WTC11 (cell line): ENCODE measurements at regions not wholly inside any gene's neighbourhood (a gene's known extent, or its start where the extent isn't known, plus 50 kb on each side); places are given as distances from the start of the nearest gene placed in this dataset.
A peak's percentile ranks its signal among the peaks of the same experiment; 100 is the strongest.

Source experiments
- ATAC-seq: fragments of 200-7000 bp; cut with Tn5 transposase; 2 replicates; pipeline ENCODE4 v1.10.0; 2021; ENCODE audit warnings: mild to moderate bottlenecking, moderate library complexity
- CTCF ChIA-PET: fragments of 300-600 bp; sonication (Branson Sonifier 250); formaldehyde crosslinking; loops from one replicate; lab custom pipeline; 2021; ENCODE audit warnings: antibody characterized with exemption; lab: Charles Lee
- POLR2A ChIA-PET: fragments of 350-600 bp; sonication (Branson Sonifier 250); formaldehyde crosslinking; loops from one replicate; lab custom pipeline; 2021; ENCODE audit warnings: antibody characterized with exemption; lab: Charles Lee
- DNase-seq: peaks from one replicate; pipeline ENCODE4 v3.0.0; 2021; ENCODE audit warnings: low spot score
- H3K27ac Mint-ChIP-seq: 2 replicates; pipeline ENCODE4 v1.8.0; 2021; ENCODE audit warnings: mixed read lengths
- H3K27me3 Mint-ChIP-seq: 2 replicates; pipeline ENCODE4 v1.8.0; 2021; ENCODE audit warnings: low read depth, mild to moderate bottlenecking, moderate library complexity, mixed read lengths
- H3K36me3 Mint-ChIP-seq: 2 replicates; pipeline ENCODE4 v1.8.0; 2021; ENCODE audit warnings: mixed read lengths
- H3K4me1 Mint-ChIP-seq: 2 replicates; pipeline ENCODE4 v1.8.0; 2022; ENCODE audit warnings: mixed read lengths
- H3K4me3 Mint-ChIP-seq: 2 replicates; pipeline ENCODE4 v1.8.0; 2021; ENCODE audit warnings: mild to moderate bottlenecking, moderate library complexity, mixed read lengths
- H3K9me3 Mint-ChIP-seq: 2 replicates; pipeline ENCODE4 v1.8.0; 2021; ENCODE audit warnings: mixed read lengths
- CREB1 ChIP-seq: sonication (generic); formaldehyde crosslinking; IDR thresholded peaks from 2 replicates; pipeline ENCODE4 v1.8.0; 2023; ENCODE audit warnings: mild to moderate bottlenecking, missing genetic modification reagents
- ELF4 ChIP-seq: sonication (generic); formaldehyde crosslinking; IDR thresholded peaks from 2 replicates; pipeline ENCODE4 v1.8.1; 2022; ENCODE audit warnings: low read depth, mild to moderate bottlenecking, moderate library complexity, missing genetic modification reagents
- FOXK1 ChIP-seq: sonication (generic); formaldehyde crosslinking; IDR thresholded peaks from 2 replicates; pipeline ENCODE4 v1.8.0; 2022; ENCODE audit warnings: mild to moderate bottlenecking, moderate library complexity, missing genetic modification reagents
- GABPB1 ChIP-seq: sonication (generic); formaldehyde crosslinking; IDR thresholded peaks from 2 replicates; pipeline ENCODE4 v1.8.1; 2023; ENCODE audit warnings: mild to moderate bottlenecking, missing genetic modification reagents
- HMGA2 ChIP-seq: fragments of 250-450 bp; sonication (Bioruptor Pico); IDR thresholded peaks from 2 replicates; pipeline ENCODE4 v1.4.0; 2021; ENCODE audit warnings: mild to moderate bottlenecking, moderate library complexity
- MYBL2 ChIP-seq: sonication (generic); formaldehyde crosslinking; IDR thresholded peaks from 2 replicates; pipeline ENCODE4 v1.8.1; 2023; ENCODE audit warnings: mild to moderate bottlenecking, moderate library complexity, missing genetic modification reagents
- NFATC4 ChIP-seq: fragments of 250-450 bp; sonication (Bioruptor Pico); IDR thresholded peaks from 2 replicates; pipeline ENCODE4 v1.9.0; 2021; ENCODE audit warnings: mild to moderate bottlenecking
- NR1H2 ChIP-seq: sonication (generic); formaldehyde crosslinking; IDR thresholded peaks from 2 replicates; pipeline ENCODE4 v1.9.0; 2021; ENCODE audit warnings: mild to moderate bottlenecking, moderate library complexity, missing genetic modification reagents
- OVOL2 ChIP-seq: fragments of 250-450 bp; sonication (Bioruptor Pico); IDR thresholded peaks from 2 replicates; pipeline ENCODE4 v1.9.0; 2021; ENCODE audit warnings: mild to moderate bottlenecking, borderline replicate concordance
- SOX15 ChIP-seq: fragments of 250-450 bp; sonication (Bioruptor Pico); IDR thresholded peaks from 2 replicates; pipeline ENCODE4 v1.9.0; 2021; ENCODE audit warnings: mild to moderate bottlenecking
- SP1 ChIP-seq: sonication (generic); formaldehyde crosslinking; conservative IDR thresholded peaks from 2 replicates; pipeline ENCODE4 v1.8.1; 2022; ENCODE audit warnings: missing genetic modification reagents
- TCF7 ChIP-seq: sonication (generic); formaldehyde crosslinking; IDR thresholded peaks from 2 replicates; pipeline ENCODE4 v1.8.0; 2022; ENCODE audit warnings: mild to moderate bottlenecking, low read depth, missing genetic modification reagents, moderate library complexity
- ZNF219 ChIP-seq: sonication (generic); formaldehyde crosslinking; IDR thresholded peaks from 2 replicates; pipeline ENCODE4 v1.8.0; 2023; ENCODE audit warnings: missing genetic modification reagents, mild to moderate bottlenecking, borderline replicate concordance
- ZNF396 ChIP-seq: fragments of 250-450 bp; sonication (Bioruptor Pico); IDR thresholded peaks from 2 replicates; pipeline ENCODE4 v1.8.0; 2021; ENCODE audit warnings: mild to moderate bottlenecking, moderate library complexity, borderline replicate concordance
- TF ChIP-seq, protein P1 (sequence below): sonication (generic); formaldehyde crosslinking; IDR thresholded peaks from 2 replicates; pipeline ENCODE4 v1.8.1; 2023; ENCODE audit warnings: mild to moderate bottlenecking, missing genetic modification reagents
- TF ChIP-seq, protein P2 (sequence below): sonication (generic); formaldehyde crosslinking; IDR thresholded peaks from 2 replicates; pipeline ENCODE4 v1.8.1; 2022; ENCODE audit warnings: mild to moderate bottlenecking, moderate library complexity, missing genetic modification reagents
- TF ChIP-seq, protein P3 (sequence below): sonication (generic); formaldehyde crosslinking; IDR thresholded peaks from 2 replicates; pipeline ENCODE4 v1.8.1; 2023; ENCODE audit warnings: mild to moderate bottlenecking, missing genetic modification reagents
- TF ChIP-seq, protein P4 (sequence below): sonication (generic); formaldehyde crosslinking; IDR thresholded peaks from 2 replicates; pipeline ENCODE4 v1.8.1; 2023; ENCODE audit warnings: mild to moderate bottlenecking, missing genetic modification reagents, moderate library complexity
- TF ChIP-seq, protein P5 (sequence below): sonication (generic); formaldehyde crosslinking; IDR thresholded peaks from 2 replicates; pipeline ENCODE4 v1.8.0; 2023; ENCODE audit warnings: missing genetic modification reagents, mild to moderate bottlenecking, borderline replicate concordance

DNA sequence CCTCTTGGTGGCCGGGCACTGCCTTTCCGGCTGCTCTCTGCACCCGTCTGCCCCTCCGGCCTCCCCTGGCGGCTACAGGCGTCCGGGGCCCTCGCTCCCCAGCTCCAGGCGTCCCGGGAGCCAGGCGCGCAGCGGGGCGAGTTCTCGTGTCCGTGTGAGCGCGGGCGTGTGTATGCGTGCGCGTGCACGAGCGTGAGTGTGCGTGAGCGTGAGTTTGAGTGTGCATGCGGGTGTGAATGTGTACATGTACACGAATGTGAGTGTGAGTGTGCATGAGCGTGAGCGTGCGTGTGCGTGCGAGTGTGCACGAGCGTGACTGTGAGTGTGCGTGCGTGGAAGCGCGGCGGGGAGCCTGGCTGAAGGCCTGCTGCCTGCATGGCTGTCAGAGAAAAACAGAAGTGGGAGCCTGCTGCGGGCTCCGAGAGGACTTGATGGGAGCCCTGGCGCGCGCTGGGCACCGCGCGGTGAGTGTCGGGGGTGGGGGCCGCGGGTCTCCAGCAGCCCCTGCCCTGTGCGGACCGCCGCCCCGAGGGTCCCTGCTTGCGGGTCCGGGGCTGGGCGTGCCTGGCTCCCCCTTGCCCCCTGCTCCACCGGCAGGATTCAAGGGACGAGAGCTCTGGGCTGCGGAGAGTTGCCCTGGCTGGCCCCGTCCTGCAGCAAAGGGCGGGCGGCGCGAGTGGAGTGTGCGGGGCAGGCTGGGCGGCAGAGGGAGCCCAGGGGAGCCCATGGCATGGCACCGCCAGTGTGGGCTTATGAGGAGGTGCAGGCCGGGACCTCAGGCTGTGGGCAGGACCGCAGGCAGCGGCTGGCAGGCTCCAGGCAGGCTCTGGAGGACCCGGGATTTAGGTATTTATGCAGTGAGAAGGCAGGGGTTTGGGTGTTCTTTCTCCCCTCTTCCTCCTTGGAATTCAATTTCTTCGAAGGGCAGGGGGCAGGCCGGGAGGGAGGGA is 75.8 kb upstream of the EN2 start:
- TF ChIP-seq, protein P1, sequence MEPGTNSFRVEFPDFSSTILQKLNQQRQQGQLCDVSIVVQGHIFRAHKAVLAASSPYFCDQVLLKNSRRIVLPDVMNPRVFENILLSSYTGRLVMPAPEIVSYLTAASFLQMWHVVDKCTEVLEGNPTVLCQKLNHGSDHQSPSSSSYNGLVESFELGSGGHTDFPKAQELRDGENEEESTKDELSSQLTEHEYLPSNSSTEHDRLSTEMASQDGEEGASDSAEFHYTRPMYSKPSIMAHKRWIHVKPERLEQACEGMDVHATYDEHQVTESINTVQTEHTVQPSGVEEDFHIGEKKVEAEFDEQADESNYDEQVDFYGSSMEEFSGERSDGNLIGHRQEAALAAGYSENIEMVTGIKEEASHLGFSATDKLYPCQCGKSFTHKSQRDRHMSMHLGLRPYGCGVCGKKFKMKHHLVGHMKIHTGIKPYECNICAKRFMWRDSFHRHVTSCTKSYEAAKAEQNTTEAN (CRISPR knock-in tag) = peak; percentile 95
- TF ChIP-seq, protein P2, sequence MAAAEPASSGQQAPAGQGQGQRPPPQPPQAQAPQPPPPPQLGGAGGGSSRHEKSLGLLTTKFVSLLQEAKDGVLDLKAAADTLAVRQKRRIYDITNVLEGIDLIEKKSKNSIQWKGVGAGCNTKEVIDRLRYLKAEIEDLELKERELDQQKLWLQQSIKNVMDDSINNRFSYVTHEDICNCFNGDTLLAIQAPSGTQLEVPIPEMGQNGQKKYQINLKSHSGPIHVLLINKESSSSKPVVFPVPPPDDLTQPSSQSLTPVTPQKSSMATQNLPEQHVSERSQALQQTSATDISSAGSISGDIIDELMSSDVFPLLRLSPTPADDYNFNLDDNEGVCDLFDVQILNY (CRISPR knock-in tag) = 0 out of 2 replicates have a peak, but pooled peaks have one; percentile 40
- TF ChIP-seq, protein P3, sequence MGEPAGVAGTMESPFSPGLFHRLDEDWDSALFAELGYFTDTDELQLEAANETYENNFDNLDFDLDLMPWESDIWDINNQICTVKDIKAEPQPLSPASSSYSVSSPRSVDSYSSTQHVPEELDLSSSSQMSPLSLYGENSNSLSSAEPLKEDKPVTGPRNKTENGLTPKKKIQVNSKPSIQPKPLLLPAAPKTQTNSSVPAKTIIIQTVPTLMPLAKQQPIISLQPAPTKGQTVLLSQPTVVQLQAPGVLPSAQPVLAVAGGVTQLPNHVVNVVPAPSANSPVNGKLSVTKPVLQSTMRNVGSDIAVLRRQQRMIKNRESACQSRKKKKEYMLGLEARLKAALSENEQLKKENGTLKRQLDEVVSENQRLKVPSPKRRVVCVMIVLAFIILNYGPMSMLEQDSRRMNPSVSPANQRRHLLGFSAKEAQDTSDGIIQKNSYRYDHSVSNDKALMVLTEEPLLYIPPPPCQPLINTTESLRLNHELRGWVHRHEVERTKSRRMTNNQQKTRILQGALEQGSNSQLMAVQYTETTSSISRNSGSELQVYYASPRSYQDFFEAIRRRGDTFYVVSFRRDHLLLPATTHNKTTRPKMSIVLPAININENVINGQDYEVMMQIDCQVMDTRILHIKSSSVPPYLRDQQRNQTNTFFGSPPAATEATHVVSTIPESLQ (CRISPR knock-in tag) = no peak
- TF ChIP-seq, all 79 proteins: peak for 2
- Mint-ChIP-seq H3K27ac (no peak overlapping the region), H3K4me1 (peaks cover 26% of the 10 kb centered on the region), H3K27me3 (peaks cover 100% of the 10 kb centered on the region), H3K9me3 (no peaks in the 10 kb centered on the region), H3K36me3 (no peaks in the 10 kb centered on the region; the same call in 1 of the 2 replicates), H3K4me3 (peak overlapping the region; percentile 66)
- ChIA-PET CTCF (interaction anchor here (0.7 to 1.6 kb wide), 2 partner anchors 12 to 67 kb away, joined by 4 read pairs; no protein-coding TSS in a partner anchor), POLR2A (no interaction called here)
- peak; percentile 25 for ATAC-seq
- DNase-seq = no peak

DNA sequence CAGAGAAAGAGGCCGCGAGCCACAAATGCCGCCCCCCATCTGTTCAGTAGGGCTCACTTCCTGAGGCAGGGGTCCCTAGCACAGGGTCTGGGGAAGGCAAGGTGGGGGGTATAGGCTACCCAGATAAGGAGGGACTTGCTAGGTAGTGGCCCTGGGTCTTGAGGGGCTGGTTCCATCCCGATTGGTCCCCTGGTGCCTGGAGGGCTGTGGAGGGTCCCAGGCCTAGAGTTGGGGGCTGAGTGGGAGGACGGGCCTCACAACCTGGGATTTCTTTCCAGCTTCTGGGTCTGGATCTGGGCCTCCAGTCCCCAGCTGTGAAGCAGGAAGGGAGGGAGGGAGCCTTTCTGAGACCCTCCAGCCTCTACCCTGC is 75.1 kb upstream of the EN2 start:
- Mint-ChIP-seq H3K4me1 (peaks cover 26% of the 10 kb centered on the region), H3K36me3 (no peaks in the 10 kb centered on the region; the same call in 1 of the 2 replicates), H3K4me3 (peak overlapping the region; percentile 4; the same call in 1 of the 2 replicates), H3K27me3 (peaks cover 100% of the 10 kb centered on the region), H3K9me3 (no peaks in the 10 kb centered on the region), H3K27ac (no peak overlapping the region)
- ChIA-PET POLR2A (no interaction called here), CTCF (interaction anchor here (1.6 kb wide), 1 partner anchor 66 kb away, joined by 4 read pairs; no protein-coding TSS in a partner anchor)
- ATAC-seq (no peak), DNase-seq (no peak)
- no peak for TF ChIP-seq HMGA2
- no peak for TF ChIP-seq FOXK1 (CRISPR knock-in tag)
- TF ChIP-seq NFATC4 (CRISPR knock-in tag) = no peak
- no peak for TF ChIP-seq CREB1 (CRISPR knock-in tag)
- no peak for TF ChIP-seq ELF4
- no peak for TF ChIP-seq ZNF396
- TF ChIP-seq NR1H2 (CRISPR knock-in tag) = no peak
- no peak for TF ChIP-seq OVOL2 (CRISPR knock-in tag)
- TF ChIP-seq, protein P3 (CRISPR knock-in tag) = no peak
- no peak for TF ChIP-seq SP1 (CRISPR knock-in tag)
- TF ChIP-seq MYBL2 (CRISPR knock-in tag) = no peak
- no peak for TF ChIP-seq ZNF219
- TF ChIP-seq, protein P4, sequence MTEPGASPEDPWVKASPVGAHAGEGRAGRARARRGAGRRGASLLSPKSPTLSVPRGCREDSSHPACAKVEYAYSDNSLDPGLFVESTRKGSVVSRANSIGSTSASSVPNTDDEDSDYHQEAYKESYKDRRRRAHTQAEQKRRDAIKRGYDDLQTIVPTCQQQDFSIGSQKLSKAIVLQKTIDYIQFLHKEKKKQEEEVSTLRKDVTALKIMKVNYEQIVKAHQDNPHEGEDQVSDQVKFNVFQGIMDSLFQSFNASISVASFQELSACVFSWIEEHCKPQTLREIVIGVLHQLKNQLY (CRISPR knock-in tag) = no peak
- TF ChIP-seq TCF7 (CRISPR knock-in tag) = no peak
- no peak for TF ChIP-seq SOX15 (CRISPR knock-in tag)
- TF ChIP-seq, protein P5, sequence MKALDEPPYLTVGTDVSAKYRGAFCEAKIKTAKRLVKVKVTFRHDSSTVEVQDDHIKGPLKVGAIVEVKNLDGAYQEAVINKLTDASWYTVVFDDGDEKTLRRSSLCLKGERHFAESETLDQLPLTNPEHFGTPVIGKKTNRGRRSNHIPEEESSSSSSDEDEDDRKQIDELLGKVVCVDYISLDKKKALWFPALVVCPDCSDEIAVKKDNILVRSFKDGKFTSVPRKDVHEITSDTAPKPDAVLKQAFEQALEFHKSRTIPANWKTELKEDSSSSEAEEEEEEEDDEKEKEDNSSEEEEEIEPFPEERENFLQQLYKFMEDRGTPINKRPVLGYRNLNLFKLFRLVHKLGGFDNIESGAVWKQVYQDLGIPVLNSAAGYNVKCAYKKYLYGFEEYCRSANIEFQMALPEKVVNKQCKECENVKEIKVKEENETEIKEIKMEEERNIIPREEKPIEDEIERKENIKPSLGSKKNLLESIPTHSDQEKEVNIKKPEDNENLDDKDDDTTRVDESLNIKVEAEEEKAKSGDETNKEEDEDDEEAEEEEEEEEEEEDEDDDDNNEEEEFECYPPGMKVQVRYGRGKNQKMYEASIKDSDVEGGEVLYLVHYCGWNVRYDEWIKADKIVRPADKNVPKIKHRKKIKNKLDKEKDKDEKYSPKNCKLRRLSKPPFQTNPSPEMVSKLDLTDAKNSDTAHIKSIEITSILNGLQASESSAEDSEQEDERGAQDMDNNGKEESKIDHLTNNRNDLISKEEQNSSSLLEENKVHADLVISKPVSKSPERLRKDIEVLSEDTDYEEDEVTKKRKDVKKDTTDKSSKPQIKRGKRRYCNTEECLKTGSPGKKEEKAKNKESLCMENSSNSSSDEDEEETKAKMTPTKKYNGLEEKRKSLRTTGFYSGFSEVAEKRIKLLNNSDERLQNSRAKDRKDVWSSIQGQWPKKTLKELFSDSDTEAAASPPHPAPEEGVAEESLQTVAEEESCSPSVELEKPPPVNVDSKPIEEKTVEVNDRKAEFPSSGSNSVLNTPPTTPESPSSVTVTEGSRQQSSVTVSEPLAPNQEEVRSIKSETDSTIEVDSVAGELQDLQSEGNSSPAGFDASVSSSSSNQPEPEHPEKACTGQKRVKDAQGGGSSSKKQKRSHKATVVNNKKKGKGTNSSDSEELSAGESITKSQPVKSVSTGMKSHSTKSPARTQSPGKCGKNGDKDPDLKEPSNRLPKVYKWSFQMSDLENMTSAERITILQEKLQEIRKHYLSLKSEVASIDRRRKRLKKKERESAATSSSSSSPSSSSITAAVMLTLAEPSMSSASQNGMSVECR (CRISPR knock-in tag) = no peak
- no peak for TF ChIP-seq GABPB1 (CRISPR knock-in tag)
